ENCODE measurements at regions not wholly inside any gene's neighbourhood (a gene's known extent, or its start where the extent isn't known, plus 50 kb on each side); places are given as distances from the start of the nearest gene placed in this dataset.
"Not testable (repeated sequence)": the region's sequence is repeated elsewhere in the genome, so short reads cannot be mapped to it uniquely, and the experiment has no call there.

- no peak for DNase-seq (ENCODE audit: low read depth)
Measured at GRCh38 chr11:29628609-29629008, 388.2 kb downstream of the KCNA4 start.

DNA sequence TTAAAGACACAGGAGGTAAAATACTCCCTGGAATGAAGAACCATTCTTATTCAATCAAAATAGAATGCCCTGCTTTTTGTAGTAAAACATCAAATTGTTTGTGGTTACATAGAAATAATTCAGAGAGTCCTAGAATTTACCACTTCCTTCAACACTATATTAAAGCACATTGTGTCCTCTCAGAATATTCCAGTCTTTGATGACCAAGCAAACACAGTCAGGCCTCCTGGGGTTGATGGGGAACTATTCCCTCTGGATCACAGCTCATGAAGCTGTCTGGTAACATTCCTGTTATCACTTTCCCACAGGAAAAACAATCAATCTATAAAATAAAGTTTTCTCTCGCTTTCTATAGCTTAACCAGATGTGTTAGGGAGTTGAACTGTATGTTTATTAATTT, 389.3 kb downstream of the KCNA4 start:
- no peak for DNase-seq (ENCODE audit: low read depth)

- DNase-seq (ENCODE audit: low read depth) = no peak
Measured at GRCh38 chr11:29623144-29623722, 393.6 kb downstream of the KCNA4 start.

GRCh38 chr11:29616611-29617010, 400.2 kb downstream of the KCNA4 start:
- no peak for DNase-seq (ENCODE audit: low read depth)

DNA sequence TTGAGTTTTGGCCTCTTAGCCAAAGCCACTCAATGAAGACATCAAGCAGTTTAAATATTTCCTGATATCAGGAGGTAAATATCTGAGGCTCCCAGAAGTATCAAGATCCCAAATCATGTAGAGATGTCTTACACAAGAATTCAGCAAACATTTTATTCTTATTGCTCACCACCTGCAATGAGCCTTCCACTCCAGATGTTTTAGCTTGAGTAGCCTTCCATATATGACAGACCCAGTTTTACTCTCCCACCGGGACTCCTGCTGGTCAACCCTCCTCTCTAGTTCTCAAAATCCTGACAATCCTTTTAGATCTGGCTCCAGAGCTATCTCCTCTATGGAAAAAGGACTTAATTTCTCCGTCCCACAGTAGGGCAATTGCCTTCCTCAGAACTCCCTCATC, 404.4 kb downstream of the KCNA4 start:
- DNase-seq (ENCODE audit: low read depth) = no peak

- no peak for DNase-seq (ENCODE audit: low read depth)
Measured at GRCh38 chr11:29606330-29607031, 410.3 kb downstream of the KCNA4 start.

DNA sequence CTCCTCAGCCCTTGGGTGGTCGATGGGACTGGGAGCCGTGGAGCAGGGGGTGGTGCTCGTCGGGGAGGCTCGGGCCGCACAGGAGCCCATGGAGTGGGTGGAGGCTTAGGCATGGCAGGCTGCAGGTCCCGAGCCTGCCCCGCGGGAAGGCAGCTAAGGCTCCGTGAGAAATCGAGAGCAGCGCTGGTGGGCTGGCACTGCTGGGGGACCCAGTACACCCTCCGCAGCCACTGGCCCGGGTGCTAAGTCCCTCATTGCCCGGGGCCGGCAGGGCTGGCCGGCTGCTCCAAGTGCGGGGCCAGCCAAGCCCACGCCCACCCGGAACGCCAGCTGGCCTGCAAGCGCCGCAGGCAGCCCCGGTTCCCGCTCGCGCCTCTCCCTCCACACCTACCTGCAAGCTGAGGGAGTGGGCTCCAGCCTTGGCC, 416.7 kb downstream of the KCNA4 start:
- DNase-seq (ENCODE audit: low read depth) = not testable (repeated sequence)

GRCh38 chr11:29584342-29584741, 432.5 kb downstream of the KCNA4 start:
- DNase-seq (ENCODE audit: low read depth) = no peak

DNA sequence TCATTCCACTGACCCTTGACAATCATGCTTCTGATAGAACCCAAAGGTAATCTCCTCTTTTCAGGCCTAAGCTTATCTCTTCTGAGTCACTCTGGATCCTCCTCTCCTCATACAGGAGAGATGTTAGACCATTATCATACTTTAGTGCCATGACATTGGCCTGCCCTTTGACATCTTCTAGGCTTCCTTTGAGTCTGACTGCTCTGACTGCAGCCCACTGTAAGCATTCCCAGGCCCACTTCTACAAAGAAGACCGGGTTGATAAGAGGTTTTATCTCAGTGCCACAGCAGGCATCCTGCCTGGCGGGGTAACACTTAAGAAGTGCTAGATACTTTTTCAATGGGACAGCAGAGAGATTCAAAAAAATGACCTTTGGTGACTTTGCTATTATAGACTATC, 438.0 kb downstream of the KCNA4 start:
- no peak for DNase-seq (ENCODE audit: low read depth)

DNA sequence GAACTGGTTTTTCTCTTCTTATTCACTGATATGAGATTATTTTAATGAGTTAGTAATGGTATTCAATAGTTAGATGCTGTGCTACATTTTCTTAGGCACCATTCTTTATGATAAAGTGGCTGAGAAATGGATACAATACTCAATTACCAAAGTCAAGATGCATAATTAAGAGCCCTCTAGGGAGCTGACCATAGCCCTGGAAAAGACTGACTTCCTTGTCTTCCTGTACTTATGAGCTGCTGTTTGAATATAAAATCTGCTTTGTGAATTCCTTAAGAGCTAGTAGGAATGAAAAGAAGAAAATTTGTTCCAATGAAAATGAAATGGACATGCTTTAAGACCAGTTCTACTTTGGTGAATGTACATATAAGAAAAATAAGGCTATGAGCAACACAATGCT, 452.3 kb downstream of the KCNA4 start:
- DNase-seq (ENCODE audit: low read depth) = no peak

- no peak for DNase-seq (ENCODE audit: low read depth)
Measured at GRCh38 chr11:29562183-29562582, 454.6 kb downstream of the KCNA4 start.

GRCh38 chr11:29553990-29554389, 462.8 kb downstream of the KCNA4 start:
- no peak for DNase-seq (ENCODE audit: low read depth)

- no peak for DNase-seq (ENCODE audit: low read depth)
Measured at GRCh38 chr11:29538339-29539036, 478.3 kb downstream of the KCNA4 start.

GRCh38 chr11:29534836-29535235, 482.0 kb downstream of the KCNA4 start:
- DNase-seq (ENCODE audit: low read depth) = no peak

DNA sequence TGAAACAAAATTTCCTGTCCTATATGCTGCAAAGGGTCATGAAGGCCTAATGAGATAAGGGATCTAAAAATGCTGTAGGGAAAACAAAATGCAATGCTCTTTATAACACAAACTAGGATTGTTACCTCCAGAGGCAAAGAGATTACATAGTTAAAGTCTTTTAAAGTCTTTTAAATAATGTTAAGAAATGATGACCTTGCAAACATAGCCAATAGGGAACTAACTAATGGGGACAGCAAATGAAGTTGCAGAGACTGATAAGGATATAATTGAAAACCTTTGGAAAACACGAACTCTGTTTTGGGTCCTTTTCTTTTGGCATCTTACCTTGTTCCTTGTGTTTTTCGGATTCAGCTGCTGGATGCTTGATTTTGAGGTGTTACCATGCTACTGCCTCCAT, 485.9 kb downstream of the KCNA4 start:
- DNase-seq (ENCODE audit: low read depth) = no peak

- no peak for DNase-seq (ENCODE audit: low read depth)
Measured at GRCh38 chr11:29527391-29527936, 489.4 kb downstream of the KCNA4 start.

DNA sequence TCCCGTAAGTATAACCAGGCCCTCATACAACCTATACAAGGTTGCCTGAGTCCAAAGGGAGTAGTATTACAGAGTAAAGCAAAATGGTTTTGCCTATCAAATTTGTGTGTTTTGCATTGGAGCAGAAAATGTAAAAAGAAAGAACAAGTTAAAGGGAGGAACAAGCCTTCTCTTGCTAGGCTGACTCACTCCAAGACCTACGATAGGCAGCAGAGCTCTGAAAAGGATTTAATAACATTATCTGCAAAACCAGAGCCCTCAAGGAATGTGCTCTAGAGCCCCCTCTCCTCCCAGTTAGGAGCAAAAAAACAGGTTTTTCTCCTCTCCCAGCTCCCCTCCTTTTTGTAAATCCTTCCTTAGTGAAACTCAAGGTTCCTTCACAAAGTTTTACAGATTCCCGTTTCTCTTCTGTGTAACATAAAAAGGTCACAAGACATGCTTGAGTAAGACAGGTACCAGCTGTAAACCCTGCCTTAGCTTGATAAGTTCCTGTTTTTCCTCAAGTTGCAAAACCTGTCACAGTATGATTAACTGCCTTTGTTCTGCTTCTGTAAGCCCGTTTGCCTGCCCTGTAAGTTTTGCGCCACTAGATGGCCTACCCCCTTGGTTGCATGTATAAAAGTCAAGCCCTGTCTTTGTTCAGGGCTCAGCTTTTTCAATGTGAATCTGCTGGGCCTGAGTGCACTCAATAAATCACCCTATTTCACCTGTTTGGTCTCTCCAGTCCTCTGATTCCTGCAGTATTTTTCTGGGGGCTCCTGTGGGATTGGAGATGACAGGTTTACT, 498.2 kb downstream of the KCNA4 start:
- no peak for DNase-seq (ENCODE audit: low read depth)

DNA sequence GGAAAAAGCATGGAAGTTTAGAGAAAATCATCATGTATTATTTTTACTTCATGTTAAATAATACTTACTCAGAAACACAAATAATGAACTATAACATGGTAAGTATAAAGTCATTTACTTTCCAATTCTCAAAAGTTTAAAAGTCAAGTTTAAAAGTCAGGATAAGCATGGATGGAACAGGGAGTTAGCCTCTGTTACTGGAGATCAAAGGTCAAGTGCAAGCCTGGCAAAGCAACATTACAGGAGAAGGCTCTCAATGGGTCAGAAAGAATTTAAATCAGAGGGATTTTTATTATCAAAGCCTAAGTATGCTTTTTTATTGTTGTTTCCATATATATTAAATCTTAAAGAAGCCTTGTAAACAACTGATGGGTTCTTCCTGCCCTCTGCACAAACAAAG, 505.4 kb downstream of the KCNA4 start:
- DNase-seq (ENCODE audit: low read depth) = no peak

DNA sequence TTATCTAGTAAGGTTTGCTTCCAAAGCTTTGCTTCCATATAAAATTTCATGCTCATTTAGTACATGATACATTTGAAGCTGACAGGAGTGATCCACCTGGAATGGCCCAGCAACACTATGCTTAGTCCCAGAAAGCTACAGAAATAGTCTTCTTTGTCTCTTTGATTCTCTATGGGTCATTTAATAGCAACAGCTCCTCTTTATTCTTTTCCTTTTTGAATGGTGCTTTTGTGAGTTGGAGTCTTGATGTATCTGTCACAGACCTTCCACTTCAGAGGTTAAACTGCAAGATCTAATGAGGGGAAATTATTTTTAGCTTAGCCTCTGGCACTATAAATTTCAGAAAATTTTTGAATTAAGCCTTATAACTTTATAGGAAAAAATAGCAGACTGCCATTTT, 509.5 kb downstream of the KCNA4 start:
- no peak for DNase-seq (ENCODE audit: low read depth)

DNA sequence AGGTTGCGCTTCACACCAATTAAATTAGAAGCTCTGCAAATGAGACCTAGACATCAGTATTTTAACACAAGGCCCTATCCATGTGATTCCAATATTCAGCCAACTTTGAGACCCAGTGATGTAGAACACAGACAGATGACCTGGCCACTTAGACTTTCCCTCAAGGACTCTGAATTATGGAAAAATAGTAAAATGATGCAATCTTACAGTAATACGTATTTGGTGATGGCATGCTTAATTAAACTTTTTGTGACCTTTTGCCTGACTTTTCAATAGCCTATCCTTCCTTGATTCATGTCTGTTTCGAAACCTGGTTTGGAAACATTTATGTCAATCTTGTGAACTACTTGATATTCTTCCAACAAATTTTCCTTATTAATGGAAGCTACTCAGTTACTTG, 521.2 kb downstream of the KCNA4 start:
- no peak for DNase-seq (ENCODE audit: low read depth)

DNA sequence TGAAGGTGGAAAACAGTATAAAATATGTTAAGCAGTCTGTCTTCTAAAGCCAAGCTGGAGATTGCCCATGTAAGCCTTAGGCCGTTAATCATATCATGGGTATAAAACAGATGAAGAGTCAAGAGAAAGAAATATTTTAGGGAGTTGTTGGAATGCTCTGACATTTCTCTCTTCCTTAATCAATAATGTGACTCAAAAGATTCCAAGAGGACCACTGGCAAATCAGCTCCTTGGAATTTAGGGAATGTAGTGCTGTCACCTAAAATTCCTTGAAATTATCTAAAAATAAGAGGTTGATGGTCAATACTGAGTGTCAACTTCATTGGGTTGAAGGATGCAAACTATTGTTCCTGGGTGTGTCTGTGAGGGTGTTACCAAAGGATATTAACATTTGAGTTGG, 525.9 kb downstream of the KCNA4 start:
- DNase-seq (ENCODE audit: low read depth) = no peak

DNA sequence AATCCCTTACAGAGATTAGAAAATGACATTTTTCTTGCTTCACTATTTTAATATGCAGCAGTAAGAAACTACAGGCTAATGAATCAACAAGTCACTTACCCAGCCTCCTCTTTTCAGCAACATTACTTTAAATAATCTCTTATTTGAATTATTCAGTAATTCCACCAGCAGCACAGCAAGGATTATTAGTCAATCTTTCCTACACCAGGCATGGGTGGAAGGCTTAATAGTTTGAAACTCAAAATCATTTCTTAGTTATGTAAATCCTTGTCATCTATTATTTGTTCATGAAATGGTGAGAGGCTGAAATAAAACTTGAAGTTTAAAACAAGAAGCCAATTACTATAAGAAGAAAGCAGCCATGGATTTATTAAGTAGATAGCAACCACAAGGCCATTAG, 530.5 kb downstream of the KCNA4 start:
- no peak for DNase-seq (ENCODE audit: low read depth)

Measured in forelimb muscle (tissue), 1 donor.